ENCODE measurements at regions not wholly inside any gene's neighbourhood (a gene's known extent, or its start where the extent isn't known, plus 50 kb on each side); places are given as distances from the start of the nearest gene placed in this dataset.
A peak's percentile ranks its signal among the peaks of the same experiment; 100 is the strongest.

- TF ChIP-seq CTCF (IDR thresholded peaks at IDR 0.05), result no peak
- ATAC-seq (ENCODE audit: low FRiP score), result no peak
- DNase-seq (ENCODE audit: low spot score), result no peak
Measured at GRCh38 chr22:23408321-23408720, 171.8 kb downstream of the IGLL1 start.

- ATAC-seq (ENCODE audit: low FRiP score), result no peak
- no peak for TF ChIP-seq CTCF (IDR thresholded peaks at IDR 0.05)
- no peak for DNase-seq (ENCODE audit: low spot score)
Measured at GRCh38 chr22:23405366-23405851, 174.7 kb downstream of the IGLL1 start.

GRCh38 chr22:23404689-23405365 lies 175.3 kb downstream of the IGLL1 start:
- DNase-seq (ENCODE audit: low spot score) (no peak), ATAC-seq (ENCODE audit: low FRiP score) (no peak)
- TF ChIP-seq CTCF (IDR thresholded peaks at IDR 0.05), result no peak

GRCh38 chr22:23403720-23404688 lies 176.1 kb downstream of the IGLL1 start:
- ATAC-seq (ENCODE audit: low FRiP score), result no peak
- DNase-seq (ENCODE audit: low spot score), result no peak
- TF ChIP-seq CTCF (IDR thresholded peaks at IDR 0.05), result no peak

- ATAC-seq (ENCODE audit: low FRiP score) (no peak), DNase-seq (ENCODE audit: low spot score) (no peak)
- no peak for TF ChIP-seq CTCF (IDR thresholded peaks at IDR 0.05)
Measured at GRCh38 chr22:23403152-23403719, 176.9 kb downstream of the IGLL1 start.

GRCh38 chr22:23402275-23403151 lies 177.6 kb downstream of the IGLL1 start:
- DNase-seq (ENCODE audit: low spot score) (no peak), ATAC-seq (ENCODE audit: low FRiP score) (peak; percentile 66)
- no peak for TF ChIP-seq CTCF (IDR thresholded peaks at IDR 0.05)
